ENCODE measurements at regions not wholly inside any gene's neighbourhood (a gene's known extent, or its start where the extent isn't known, plus 50 kb on each side); places are given as distances from the start of the nearest gene placed in this dataset.
A peak's percentile ranks its signal among the peaks of the same experiment; 100 is the strongest.

DNA sequence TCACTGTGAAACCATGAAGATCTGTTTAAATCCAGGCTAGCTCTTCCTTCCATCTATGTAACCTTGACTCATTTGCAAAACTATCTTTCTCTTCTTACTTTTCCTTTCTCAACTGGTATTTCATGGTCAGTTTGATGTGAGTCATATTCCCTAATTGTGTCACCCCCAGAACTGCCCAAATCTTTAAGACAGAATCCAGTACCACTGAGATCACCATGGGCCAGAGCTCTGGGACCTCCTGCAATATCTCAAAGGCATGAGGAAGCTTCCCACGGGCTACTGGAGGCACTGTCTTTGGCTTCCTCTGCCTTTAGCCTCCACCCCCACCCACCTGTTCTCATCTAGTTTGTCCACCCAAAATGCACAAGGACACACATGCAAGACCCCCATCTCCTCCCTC, 274.4 kb upstream of the FMN2 start:
- Histone ChIP-seq H3K4me1 (ENCODE audit: control insufficient read depth in 1 of 2, insufficient read depth in 2 of 2, low read length in 2 of 2) (peaks cover 26 to 28% of the 10 kb centered on the region in 2 donors), H3K4me2 (replicated peaks; ENCODE audit: extremely low read depth, low read length, poor library complexity, severe bottlenecking) (peak overlapping the region; percentile 8), H3K9ac (ENCODE audit: insufficient read depth, low read length, poor library complexity, severe bottlenecking) (no peak overlapping the region), H3K9me3 (replicated peaks in 1 of 2; ENCODE audit: control insufficient read depth in 1 of 2, insufficient read depth in 1 of 2, low read length in 2 of 2) (no peaks in the 10 kb centered on the region), H2AFZ (ENCODE audit: insufficient read depth, low read depth, low read length, poor library complexity, severe bottlenecking) (no peak overlapping the region), H3K27me3 (ENCODE audit: control insufficient read depth in 2 of 2, insufficient read depth in 2 of 2, low read length in 2 of 2) (no peaks in the 10 kb centered on the region), H4K20me1 (ENCODE audit: insufficient read depth, low read length) (no peaks in the 10 kb centered on the region), H3K36me3 (replicated peaks in 1 of 2; ENCODE audit: control insufficient read depth in 1 of 2, insufficient read depth in 2 of 2, low read length in 2 of 2) (no peaks in the 10 kb centered on the region), H3K79me2 (ENCODE audit: insufficient read depth, low read length) (no peaks in the 10 kb centered on the region), H3K4me3 (replicated peaks in 1 of 3; ENCODE audit: low read depth in 2 of 3, low read length in 3 of 3) (peak overlapping the region in 1 of 3 experiments; percentile 6), H3K27ac (ENCODE audit: low read depth in 1 of 2, low read length in 2 of 2) (peak overlapping the region; percentile 68 to 86)
- Mint-ChIP-seq H3K4me3 (no peak overlapping the region), H3K27ac (peak overlapping the region; percentile 33 to 93 (median 91)), H3K9me3 (peaks cover 0 to 3% (median 0%) of the 10 kb centered on the region in 7 donors), H3K27me3 (ENCODE audit: low read depth in 3 of 3) (peaks cover 0 to 7% (median 2%) of the 10 kb centered on the region in 3 donors), H3K4me1 (peaks cover 40% of the 10 kb centered on the region), H3K36me3 (no peaks in the 10 kb centered on the region)
- intact Hi-C loops (cut with micrococcal nuclease) = loop anchor here in 1 of 2 donors (5.0 kb wide), 1 partner anchor 45 kb away; no protein-coding TSS in a partner anchor
- WGBS (ENCODE audit: insufficient coverage) = 20% methylated on average over 1 of the region's 1 CpG
- TF ChIP-seq, protein P1, sequence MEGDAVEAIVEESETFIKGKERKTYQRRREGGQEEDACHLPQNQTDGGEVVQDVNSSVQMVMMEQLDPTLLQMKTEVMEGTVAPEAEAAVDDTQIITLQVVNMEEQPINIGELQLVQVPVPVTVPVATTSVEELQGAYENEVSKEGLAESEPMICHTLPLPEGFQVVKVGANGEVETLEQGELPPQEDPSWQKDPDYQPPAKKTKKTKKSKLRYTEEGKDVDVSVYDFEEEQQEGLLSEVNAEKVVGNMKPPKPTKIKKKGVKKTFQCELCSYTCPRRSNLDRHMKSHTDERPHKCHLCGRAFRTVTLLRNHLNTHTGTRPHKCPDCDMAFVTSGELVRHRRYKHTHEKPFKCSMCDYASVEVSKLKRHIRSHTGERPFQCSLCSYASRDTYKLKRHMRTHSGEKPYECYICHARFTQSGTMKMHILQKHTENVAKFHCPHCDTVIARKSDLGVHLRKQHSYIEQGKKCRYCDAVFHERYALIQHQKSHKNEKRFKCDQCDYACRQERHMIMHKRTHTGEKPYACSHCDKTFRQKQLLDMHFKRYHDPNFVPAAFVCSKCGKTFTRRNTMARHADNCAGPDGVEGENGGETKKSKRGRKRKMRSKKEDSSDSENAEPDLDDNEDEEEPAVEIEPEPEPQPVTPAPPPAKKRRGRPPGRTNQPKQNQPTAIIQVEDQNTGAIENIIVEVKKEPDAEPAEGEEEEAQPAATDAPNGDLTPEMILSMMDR (IDR thresholded peaks at IDR 0.05) = no peak
- peak; percentile 25 to 61 (median 30) for DNase-seq

GRCh38 chr1:239817801-239818200, 273.9 kb upstream of the FMN2 start:
- Mint-ChIP-seq H3K4me3 (no peak overlapping the region), H3K9me3 (peaks cover 0 to 3% (median 0%) of the 10 kb centered on the region in 7 donors), H3K4me1 (peaks cover 40% of the 10 kb centered on the region), H3K36me3 (no peaks in the 10 kb centered on the region), H3K27me3 (ENCODE audit: low read depth in 3 of 3) (peaks cover 0 to 7% (median 2%) of the 10 kb centered on the region in 3 donors), H3K27ac (peak overlapping the region in 5 of 7 donors; percentile 8 to 93 (median 88))
- no peaks in the 10 kb centered on the region for H3K79me2 ChIP-seq (ENCODE audit: insufficient read depth, low read length)
- H2AFZ ChIP-seq (ENCODE audit: insufficient read depth, low read depth, low read length, poor library complexity, severe bottlenecking) = no peak overlapping the region
- H4K20me1 ChIP-seq (ENCODE audit: insufficient read depth, low read length) = no peaks in the 10 kb centered on the region
- H3K4me3 ChIP-seq (replicated peaks in 1 of 3; ENCODE audit: low read depth in 2 of 3, low read length in 3 of 3) = no peak overlapping the region
- no peaks in the 10 kb centered on the region for H3K36me3 ChIP-seq (replicated peaks in 1 of 2; ENCODE audit: control insufficient read depth in 1 of 2, insufficient read depth in 2 of 2, low read length in 2 of 2)
- H3K27me3 ChIP-seq (ENCODE audit: control insufficient read depth in 2 of 2, insufficient read depth in 2 of 2, low read length in 2 of 2) = no peaks in the 10 kb centered on the region
- intact Hi-C loops (cut with micrococcal nuclease) = loop anchor here in 1 of 2 donors (5.0 kb wide), 1 partner anchor 44 kb away; no protein-coding TSS in a partner anchor
- no peak overlapping the region for H3K9ac ChIP-seq (ENCODE audit: insufficient read depth, low read length, poor library complexity, severe bottlenecking)
- peak overlapping the region in 1 of 2 donors; percentile 86 for H3K27ac ChIP-seq (ENCODE audit: low read depth in 1 of 2, low read length in 2 of 2)
- WGBS (ENCODE audit: insufficient coverage) = 69% methylated on average over 1 of the region's 7 CpGs
- TF ChIP-seq, protein P1 (IDR thresholded peaks at IDR 0.05) = no peak
- peaks cover 26 to 28% of the 10 kb centered on the region in 2 donors for H3K4me1 ChIP-seq (ENCODE audit: control insufficient read depth in 1 of 2, insufficient read depth in 2 of 2, low read length in 2 of 2)
- no peaks in the 10 kb centered on the region for H3K9me3 ChIP-seq (replicated peaks in 1 of 2; ENCODE audit: control insufficient read depth in 1 of 2, insufficient read depth in 1 of 2, low read length in 2 of 2)
- no peak for DNase-seq
- no peak overlapping the region for H3K4me2 ChIP-seq (replicated peaks; ENCODE audit: extremely low read depth, low read length, poor library complexity, severe bottlenecking)

Measured in CD14-positive monocyte (primary cell).